T1000 (cell line): ENCODE measurements at regions not wholly inside any gene's neighbourhood (a gene's known extent, or its start where the extent isn't known, plus 50 kb on each side); places are given as distances from the start of the nearest gene placed in this dataset.
"Not testable (repeated sequence)": the region's sequence is repeated elsewhere in the genome, so short reads cannot be mapped to it uniquely, and the experiment has no call there.

ENCODE experiments used
- DNase-seq: peaks from one replicate; lab custom pipeline; 2025; ENCODE audit warnings: mixed read lengths; lab: John Stamatoyannopoulos, UW

DNA sequence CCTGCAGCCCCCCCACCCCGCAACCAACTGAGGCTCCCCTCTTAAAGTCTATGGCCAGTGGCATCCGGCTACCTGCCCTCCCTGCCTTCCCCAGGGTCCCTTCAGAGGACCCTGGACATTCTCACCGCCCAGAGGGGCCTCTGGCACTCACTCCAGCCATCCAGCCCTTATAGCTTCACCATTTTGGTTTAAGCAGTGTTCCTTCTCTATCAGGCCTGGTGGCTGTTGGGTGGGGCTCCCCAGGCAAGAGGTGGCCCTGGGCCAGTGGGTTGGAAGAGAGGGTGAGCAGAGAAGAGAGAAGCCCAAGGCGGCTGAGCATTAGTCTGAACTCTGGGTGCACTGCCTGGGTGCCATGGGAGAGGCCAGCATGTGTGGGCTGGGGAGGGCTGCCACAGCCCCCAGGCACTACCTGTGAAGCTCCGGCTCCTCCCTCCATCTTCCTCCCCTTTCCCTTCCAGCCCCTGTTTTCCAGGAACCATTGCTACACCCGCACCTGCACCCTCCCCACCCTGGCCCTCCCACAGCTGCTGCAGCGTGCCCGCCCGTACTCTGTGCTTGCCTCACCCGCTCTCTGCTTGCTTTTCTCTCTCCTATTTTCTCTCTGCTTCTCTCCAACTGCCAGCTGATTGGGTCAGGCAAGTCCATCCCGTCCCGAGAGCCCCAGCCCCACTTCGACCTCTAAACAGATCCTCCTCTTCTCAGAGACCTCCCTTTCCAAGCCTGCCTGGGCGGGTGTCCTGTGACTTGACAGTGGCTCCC, 168.2 kb downstream of the TBC1D2B start:
- DNase-seq: no peak

GRCh38 chr15:77908752-77909111, 168.8 kb downstream of the TBC1D2B start:
- DNase-seq: not testable (repeated sequence)

DNA sequence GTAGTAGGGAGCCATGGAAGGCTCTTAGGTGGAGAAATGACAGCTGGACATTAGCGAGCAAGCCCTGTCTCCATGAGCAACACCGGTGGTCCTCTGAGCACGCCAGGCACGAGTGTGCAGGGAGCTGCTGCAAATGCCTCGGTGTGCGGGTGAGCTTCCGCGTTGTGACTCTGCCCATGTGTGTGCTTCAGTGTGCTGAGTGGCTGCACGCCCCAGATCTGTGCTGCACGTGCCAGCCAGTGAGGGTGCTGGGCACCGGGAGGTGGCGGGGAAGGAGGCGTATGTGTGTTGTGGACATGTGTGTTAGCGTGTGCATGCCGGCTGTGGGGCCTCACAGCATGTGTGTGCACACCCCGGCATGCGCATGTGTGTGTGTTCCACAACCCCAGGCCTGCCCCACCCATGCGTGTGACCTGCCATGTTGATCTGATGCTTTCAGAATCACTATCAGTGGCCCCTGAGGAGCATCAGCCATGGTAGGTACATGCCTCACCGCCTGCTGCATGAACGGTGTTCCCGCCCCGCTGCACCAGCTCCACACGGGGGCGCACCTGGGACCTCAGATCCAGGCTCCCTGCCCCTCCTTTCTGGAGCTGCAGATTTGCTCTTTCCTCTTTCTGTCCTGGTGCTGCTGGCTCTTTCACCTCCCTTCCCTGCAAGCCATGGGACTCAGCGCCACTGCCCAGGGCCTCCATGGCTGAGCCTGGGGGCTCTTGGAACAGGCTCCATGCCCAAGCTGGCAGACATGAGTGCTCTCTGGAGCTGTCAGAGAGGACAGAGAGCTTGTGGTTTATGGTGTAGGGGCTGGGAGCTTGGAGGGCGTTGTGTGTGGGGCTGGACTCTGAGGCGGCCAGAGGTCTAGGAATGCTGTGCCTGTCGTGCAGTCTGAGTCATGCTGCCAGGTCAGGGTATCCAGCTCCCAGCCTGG, 169.4 kb downstream of the TBC1D2B start:
- DNase-seq: no peak

GRCh38 chr15:77906062-77906990, 171.2 kb downstream of the TBC1D2B start:
- not testable (repeated sequence) for DNase-seq

- DNase-seq: no peak
Measured at GRCh38 chr15:77905301-77905920, 172.1 kb downstream of the TBC1D2B start.

GRCh38 chr15:77904901-77905300, 172.6 kb downstream of the TBC1D2B start:
- DNase-seq: no peak

GRCh38 chr15:77904436-77904821, 173.1 kb downstream of the TBC1D2B start:
- DNase-seq: no peak

GRCh38 chr15:77903761-77904435, 173.6 kb downstream of the TBC1D2B start:
- DNase-seq: not testable (repeated sequence)

DNA sequence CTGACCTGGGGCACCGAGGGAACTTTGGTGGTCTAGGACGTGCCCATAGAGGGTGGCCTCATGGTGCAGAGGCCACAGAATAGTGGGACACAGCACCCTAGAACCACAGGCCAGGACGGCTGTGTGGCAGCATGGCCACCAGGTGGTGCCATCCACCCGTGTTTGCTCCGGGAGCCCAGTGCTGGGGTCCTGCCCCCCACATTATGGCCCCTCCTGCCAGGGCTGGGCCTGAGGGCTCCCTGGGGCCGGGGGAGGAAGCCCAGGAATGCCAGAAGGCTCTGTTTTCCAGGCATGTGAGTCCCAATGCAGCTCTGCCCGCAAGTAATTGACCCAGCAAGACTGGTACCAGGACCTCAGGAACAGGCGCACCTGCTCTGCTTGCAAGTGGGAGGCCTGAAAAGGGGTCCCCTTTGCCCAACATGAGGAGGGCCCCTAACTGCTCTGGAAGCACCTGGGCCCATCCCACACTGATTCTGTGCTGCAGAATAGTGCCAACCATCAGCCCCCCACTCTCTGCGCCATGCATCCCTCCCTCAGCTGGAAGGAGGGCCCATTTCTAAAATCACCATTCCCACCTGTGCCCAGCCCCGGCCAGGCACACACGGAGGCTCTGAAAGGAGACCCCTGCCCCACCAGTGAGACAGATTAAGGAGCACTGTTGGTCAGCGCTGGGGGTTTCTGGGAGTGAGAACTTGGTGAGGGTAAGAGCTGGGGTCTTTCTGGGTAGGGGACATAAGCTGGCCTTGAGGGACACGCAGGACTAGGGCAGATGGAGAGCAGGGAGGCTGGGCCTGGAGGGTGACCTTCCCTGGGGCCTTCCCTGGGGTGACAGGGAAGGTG, 174.4 kb downstream of the TBC1D2B start:
- DNase-seq: not testable (repeated sequence)

DNA sequence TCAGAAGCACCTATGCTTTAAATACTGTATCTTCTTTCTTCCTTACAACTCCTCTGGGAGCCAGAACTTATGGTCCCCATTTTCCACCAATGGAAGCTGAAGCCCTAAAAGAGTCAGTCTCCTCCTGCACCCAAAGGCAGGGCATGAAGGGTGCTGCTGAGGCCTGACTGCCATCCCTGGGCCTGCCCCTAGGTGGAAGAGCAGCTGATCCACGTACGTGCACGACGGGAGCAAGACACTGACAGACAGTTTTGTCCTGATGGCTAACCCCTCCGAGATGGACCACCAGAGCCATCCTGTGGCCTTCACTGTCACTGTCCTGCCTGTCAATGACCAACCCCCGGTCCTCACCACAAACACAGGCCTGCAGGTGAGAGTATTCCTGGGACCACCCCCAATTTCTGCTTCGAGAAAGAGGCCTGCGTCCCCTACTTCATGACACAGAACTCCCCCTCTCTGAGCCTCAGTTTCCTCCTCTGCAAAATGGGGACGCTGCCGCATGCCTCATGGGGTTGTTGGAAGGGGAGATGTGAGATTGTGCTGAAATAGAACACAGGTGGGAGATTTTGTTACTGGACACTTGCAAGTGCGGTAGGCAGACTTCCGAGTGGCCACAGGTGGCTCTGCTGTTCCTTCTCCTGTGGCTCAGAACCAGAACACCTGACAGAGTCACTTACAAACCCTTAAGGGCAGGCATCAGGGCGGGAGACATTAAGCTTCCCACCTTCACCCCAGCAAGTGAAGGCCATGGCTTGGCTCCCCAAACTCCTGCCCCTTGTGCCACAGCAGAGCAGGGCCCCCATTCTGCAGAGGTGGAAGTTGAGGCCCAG, 175.4 kb downstream of the TBC1D2B start:
- no peak for DNase-seq

DNA sequence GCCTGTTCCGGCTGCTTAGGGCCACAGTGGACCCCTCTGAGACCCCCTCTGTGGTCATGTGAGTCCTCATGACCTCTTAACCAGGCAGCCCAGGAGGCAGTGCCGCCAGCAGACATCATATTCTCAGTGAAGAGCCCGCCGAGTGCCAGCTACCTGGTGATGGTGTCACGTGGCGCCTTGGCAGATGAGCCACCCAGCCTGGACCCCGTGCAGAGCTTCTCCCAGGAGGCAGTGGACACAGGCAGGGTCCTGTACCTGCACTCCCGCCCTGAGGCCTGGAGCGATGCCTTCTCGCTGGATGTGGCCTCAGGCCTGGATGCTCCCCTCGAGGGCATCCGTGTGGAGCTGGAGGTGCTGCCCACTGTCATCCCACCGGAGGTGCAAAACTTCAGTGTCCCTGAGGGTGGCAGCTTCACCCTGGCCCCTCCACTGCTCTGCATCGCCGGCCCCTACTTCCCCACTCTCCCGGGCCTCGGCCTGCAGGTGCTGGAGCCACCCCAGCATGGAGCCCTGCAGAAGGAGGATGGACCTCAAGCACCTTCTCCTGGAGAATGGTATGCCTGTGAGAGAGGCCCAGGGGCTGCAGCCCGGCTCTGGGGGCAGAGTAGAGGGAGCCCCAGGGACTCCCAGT, 176.1 kb downstream of the TBC1D2B start:
- no peak for DNase-seq

DNA sequence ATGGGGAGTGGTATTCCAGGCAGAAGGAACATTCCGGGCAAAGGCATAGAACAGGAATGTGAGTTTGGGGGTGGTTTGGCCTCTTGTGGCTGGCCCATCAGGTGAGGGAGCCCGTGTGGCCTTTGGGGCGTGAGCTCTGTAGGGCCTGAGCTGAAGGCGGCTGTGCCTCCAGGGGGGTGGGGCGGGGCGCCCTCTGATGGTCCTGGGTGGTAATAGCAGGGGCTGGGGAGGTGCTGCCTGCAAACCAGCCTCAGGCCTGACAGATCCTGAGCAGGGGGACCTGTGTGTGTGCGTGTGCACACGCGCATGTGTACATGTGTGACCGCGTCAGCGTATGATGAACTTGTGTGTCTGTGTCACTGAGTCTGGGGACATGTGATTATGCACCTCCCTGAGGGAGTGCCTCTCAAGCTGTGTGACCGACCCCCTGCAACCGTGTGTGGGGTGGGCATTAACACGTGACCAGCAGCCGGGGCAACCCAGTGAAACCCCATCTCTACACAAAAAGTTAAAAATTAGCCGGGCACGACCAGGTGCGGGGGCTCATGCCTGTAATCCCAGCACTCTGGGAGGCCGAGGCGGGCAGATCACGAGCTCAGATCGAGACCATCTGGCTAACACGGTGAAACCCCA, 177.1 kb downstream of the TBC1D2B start:
- not testable (repeated sequence) for DNase-seq

DNA sequence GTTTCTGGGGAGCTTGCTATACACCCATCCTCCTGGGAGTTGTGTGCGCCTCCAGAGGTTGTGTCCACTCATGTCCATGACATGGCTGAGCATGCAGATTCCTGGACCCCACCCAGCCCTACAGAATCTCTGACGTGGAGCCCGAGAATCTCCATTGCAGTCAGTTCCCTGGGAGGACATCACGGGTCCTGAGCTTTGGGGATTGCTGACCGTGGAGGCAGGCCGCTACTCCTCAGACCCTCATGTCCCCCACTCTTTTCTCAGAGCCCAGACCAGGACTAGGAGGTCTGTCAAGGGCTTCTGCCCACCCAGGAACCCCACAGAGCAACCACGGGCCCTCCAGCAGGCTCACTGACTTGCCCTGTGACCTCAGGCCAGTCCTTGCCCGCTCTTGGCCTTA, 177.7 kb downstream of the TBC1D2B start:
- not testable (repeated sequence) for DNase-seq

DNA sequence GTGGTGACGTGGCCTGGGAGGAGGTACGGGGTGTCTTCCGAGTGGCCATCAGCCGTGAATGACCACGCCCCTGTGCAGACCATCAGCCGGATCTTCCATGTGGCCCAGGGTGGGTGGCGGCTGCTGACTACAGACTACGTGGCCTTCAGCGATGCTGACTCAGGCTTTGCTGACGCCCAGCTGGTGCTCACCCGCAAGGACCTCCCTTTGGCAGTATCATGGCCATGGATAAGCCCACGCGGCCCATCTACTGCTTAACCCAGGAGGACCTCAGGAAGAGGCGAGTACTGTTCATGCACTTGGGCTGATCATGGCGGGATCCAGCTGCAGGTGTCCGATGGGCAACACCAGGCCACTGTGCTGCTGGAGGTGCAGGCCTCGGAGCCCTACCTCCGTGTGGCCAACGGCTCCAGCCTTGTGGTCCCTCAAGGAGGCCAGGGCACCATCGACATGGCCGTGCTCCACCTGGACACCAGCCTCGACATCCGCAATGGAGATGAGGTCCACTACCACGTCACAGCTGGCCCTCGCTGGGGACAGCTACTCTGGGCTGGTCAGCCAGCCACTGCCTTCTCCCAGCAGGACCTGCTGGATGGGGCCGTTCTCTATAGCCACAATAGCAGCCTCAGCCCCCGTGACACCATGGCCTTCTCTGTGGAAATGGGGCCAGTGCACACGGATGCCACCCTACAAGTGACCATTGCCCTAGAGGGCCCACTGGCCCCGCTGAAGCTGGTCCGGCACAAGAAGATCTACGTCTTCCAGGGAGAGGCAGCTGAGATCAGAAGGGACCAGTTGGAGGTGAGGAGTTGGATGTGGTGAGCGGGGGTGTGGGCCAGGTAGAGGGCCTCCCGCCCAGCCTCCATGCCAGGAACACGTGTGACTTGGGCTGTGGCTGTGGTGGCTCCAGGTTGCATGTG, 178.4 kb downstream of the TBC1D2B start:
- DNase-seq: no peak

- no peak for DNase-seq
Measured at GRCh38 chr15:77897896-77898406, 179.6 kb downstream of the TBC1D2B start.

DNA sequence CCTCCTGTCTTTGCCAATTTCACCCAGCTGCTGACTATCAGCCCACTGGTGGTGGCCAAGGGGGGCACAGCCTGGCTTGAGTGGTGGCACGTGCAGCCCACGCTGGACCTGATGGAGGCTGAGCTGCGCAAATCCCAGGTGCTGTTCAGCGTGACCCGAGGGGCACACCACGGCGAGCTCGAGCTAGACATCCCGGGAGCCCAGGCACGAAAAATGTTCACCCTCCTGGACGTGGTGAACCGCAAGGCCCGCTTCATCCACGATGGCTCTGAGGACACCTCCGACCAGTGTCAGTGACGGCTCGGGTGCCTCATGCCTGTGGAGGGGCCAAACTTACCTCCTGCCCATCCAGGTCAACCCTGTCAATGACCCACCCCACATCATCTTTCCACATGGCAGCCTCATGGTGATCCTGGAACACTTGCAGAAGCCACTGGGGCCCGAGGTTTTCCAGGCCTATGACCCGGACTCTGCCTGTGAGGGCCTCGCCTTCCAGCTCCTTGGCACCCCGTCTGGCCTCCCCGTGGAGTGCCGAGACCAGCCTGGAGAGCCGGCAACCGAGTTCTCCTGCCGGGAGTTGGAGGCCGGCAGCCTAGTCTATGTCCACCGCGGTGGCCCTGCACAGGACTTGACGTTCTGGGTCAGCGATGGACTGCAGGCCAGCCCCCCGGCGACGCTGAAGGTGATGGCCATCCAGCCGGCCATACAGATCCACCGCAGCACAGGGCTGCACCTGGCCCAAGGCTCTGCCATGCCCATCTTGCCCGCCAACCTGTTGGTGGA, 180.2 kb downstream of the TBC1D2B start:
- not testable (repeated sequence) for DNase-seq
